ENCODE measurements at regions not wholly inside any gene's neighbourhood (a gene's known extent, or its start where the extent isn't known, plus 50 kb on each side); places are given as distances from the start of the nearest gene placed in this dataset.

DNA sequence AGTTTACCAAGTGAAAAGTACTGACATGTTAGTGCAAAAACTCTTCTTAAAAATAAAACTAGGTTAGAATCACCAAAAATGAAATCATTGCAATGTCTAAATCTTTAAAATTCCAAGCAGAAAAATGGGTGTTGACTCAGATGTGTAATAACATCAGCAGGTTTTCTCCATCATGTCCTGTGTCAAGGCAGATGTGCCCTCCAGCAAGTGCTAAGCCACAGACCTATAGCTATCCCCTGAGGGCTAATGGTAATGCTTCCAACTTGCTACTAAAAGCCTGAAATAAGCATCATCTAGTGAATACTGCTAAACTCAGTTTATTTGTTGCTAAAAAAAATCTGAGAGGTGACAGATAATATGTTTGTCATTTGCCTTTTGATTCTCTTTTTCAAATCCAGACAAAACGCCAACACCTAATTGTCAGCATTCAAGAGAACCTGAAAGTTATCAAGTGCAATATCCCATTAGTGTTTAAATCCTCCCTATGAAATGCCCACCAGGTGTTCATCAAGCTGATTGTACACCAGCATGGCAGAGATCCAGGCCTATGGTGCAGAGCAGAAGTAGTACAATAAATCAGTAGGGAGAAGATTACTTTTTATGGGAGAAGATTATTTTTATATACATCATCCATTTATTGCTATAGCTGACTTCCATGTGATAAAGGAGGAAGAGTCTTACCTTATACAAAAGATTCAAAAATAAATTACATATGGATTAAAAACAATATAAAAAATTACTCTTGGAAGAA, 55.1 kb upstream of the SYT9 start:
- intact Hi-C loops (cut with DNase I) = no loop called here
- no peak overlapping the region for H3K4me3 ChIP-seq
- ATAC-seq = no peak
- no peak for DNase-seq
- H3K9me3 ChIP-seq = no peaks in the 10 kb centered on the region
- no peak for TF ChIP-seq CTCF (IDR thresholded peaks at IDR 0.05)
- no peaks in the 10 kb centered on the region for H3K4me1 ChIP-seq
- no peak overlapping the region for H3K27ac ChIP-seq
- H3K27me3 ChIP-seq = no peaks in the 10 kb centered on the region
- H3K36me3 ChIP-seq = no peaks in the 10 kb centered on the region

DNA sequence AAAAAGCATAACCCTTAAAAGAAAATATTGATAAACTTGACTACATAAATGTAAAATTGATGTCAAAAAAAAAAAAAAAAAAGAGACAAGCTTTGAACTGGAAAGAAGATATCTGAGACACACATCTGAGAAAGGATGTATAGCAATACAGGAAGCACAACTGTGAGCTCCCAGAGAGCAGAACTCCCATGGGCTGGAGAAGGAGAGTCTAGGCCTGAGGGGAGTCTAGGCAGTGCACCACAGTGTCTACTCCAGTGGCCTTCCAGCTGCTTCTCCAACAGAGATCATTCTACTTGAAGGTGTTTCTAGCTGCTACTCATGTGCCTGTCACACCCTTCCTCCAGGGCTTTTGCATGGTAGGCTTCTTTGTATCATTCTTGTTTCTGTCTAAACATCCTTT, 54.2 kb upstream of the SYT9 start:
- Histone ChIP-seq H3K36me3 (no peaks in the 10 kb centered on the region), H3K27ac (no peak overlapping the region), H3K27me3 (no peaks in the 10 kb centered on the region), H3K4me3 (no peak overlapping the region), H3K9me3 (no peaks in the 10 kb centered on the region), H3K4me1 (no peaks in the 10 kb centered on the region)
- intact Hi-C loops (cut with DNase I) = no loop called here
- no peak for TF ChIP-seq CTCF (IDR thresholded peaks at IDR 0.05)
- DNase-seq (no peak), ATAC-seq (no peak)

Measured in upper lobe of right lung (tissue), 1 donor.